ENCODE measurements at regions not wholly inside any gene's neighbourhood (a gene's known extent, or its start where the extent isn't known, plus 50 kb on each side); places are given as distances from the start of the nearest gene placed in this dataset.

GRCh38 chr5:34544403-34544802, 111.7 kb upstream of the RAI14 start:
- TF ChIP-seq CTCF (IDR thresholded peaks at IDR 0.05) (no peak), POLR2A (IDR thresholded peaks at IDR 0.05) (no peak)

Measured in ovary (tissue), 3 donors.